Fibroblast of mammary gland (primary cell): ENCODE measurements at regions not wholly inside any gene's neighbourhood (a gene's known extent, or its start where the extent isn't known, plus 50 kb on each side); places are given as distances from the start of the nearest gene placed in this dataset.
A peak's percentile ranks its signal among the peaks of the same experiment; 100 is the strongest.

Experiments
- DNase-seq: peaks from one replicate; pipeline ENCODE4 v3.0.0-alpha.2; 2010; ENCODE audit warnings: low read depth
- H3K4me3 ChIP-seq: 2 replicates; pipeline ENCODE4 v1.5.1; 2011; ENCODE audit warnings: low read depth, mild to moderate bottlenecking, low read length, moderate library complexity; ENCODE audit not compliant: control insufficient read depth
- CTCF ChIP-seq: conservative IDR thresholded peaks from 2 replicates; pipeline ENCODE4 v1.5.1; 2011; ENCODE audit warnings: low read depth, low read length, inconsistent platforms; ENCODE audit not compliant: control insufficient read depth, insufficient read depth

- H3K4me3 ChIP-seq = no peak overlapping the region
- no peak for TF ChIP-seq CTCF
- DNase-seq = no peak
Observed at GRCh38 chr4:137347371-137347770, 184.9 kb downstream of the PCDH18 start.

- DNase-seq = no peak
- no peak for TF ChIP-seq CTCF
Observed at GRCh38 chr4:137345597-137345996, 186.7 kb downstream of the PCDH18 start.

GRCh38 chr4:137343221-137343620 lies 189.1 kb downstream of the PCDH18 start:
- H3K4me3 ChIP-seq = no peak overlapping the region
- no peak for TF ChIP-seq CTCF
- no peak for DNase-seq

More at GRCh38 chr4:137345597-137345996, 186.7 kb downstream of the PCDH18 start:
- H3K4me3 ChIP-seq = no peak overlapping the region

- H3K4me3 ChIP-seq = no peak overlapping the region
- no peak for DNase-seq
- no peak for TF ChIP-seq CTCF
Observed at GRCh38 chr4:137333031-137333430, 199.3 kb downstream of the PCDH18 start.

GRCh38 chr4:137312257-137312656 lies 220.0 kb downstream of the PCDH18 start:
- no peak overlapping the region for H3K4me3 ChIP-seq
- no peak for TF ChIP-seq CTCF
- DNase-seq = peak; percentile 18

- TF ChIP-seq CTCF = no peak
- no peak overlapping the region for H3K4me3 ChIP-seq
- peak; percentile 94 for DNase-seq
Observed at GRCh38 chr4:137310593-137311490, 221.5 kb downstream of the PCDH18 start.

GRCh38 chr4:137310166-137310565 lies 222.1 kb downstream of the PCDH18 start:
- no peak for TF ChIP-seq CTCF
- DNase-seq = peak; percentile 56
- H3K4me3 ChIP-seq = no peak overlapping the region
